ENCODE measurements at regions not wholly inside any gene's neighbourhood (a gene's known extent, or its start where the extent isn't known, plus 50 kb on each side); places are given as distances from the start of the nearest gene placed in this dataset.

GRCh38 chr4:119763386-119763785 is 134.8 kb upstream of the PDE5A start:
- TF ChIP-seq POLR2A (IDR thresholded peaks at IDR 0.05) (no peak), CTCF (IDR thresholded peaks at IDR 0.05) (no peak)

Data from vagina (tissue), 2 donors.